ENCODE measurements at regions not wholly inside any gene's neighbourhood (a gene's known extent, or its start where the extent isn't known, plus 50 kb on each side); places are given as distances from the start of the nearest gene placed in this dataset.
A peak's percentile ranks its signal among the peaks of the same experiment; 100 is the strongest.

- no peak overlapping the region for H3K4me3 ChIP-seq (ENCODE audit: low read depth, low read length)
- DNase-seq (ENCODE audit: low read depth): no peak
- no peak for TF ChIP-seq MYC (IDR thresholded peaks at IDR 0.05; ENCODE audit: low read depth, low read length)
- TF ChIP-seq MAX (IDR thresholded peaks at IDR 0.05; ENCODE audit: low read depth, low read length): no peak
- no peak for TF ChIP-seq POLR2A (IDR thresholded peaks at IDR 0.05; ENCODE audit: extremely low read depth, insufficient read length)
- no peak for TF ChIP-seq CTCF (IDR thresholded peaks at IDR 0.05; ENCODE audit: low read depth, low read length)
These were observed 78.0 kb upstream of the EGR2 start for GRCh38 chr10:62894156-62894555.

GRCh38 chr10:62893036-62893435 lies 76.9 kb upstream of the EGR2 start:
- no peak for TF ChIP-seq CTCF (IDR thresholded peaks at IDR 0.05; ENCODE audit: low read depth, low read length)
- TF ChIP-seq MYC (IDR thresholded peaks at IDR 0.05; ENCODE audit: low read depth, low read length): peak; percentile 52; the same call in 1 of the 2 replicates
- TF ChIP-seq MAX (IDR thresholded peaks at IDR 0.05; ENCODE audit: low read depth, low read length): peak; percentile 38; the same call in 1 of the 2 replicates
- no peak for TF ChIP-seq POLR2A (IDR thresholded peaks at IDR 0.05; ENCODE audit: extremely low read depth, insufficient read length)
- no peak overlapping the region for H3K4me3 ChIP-seq (ENCODE audit: low read depth, low read length)
- DNase-seq (ENCODE audit: low read depth): peak; percentile 75

- DNase-seq (ENCODE audit: low read depth): no peak
- no peak overlapping the region for H3K4me3 ChIP-seq (ENCODE audit: low read depth, low read length)
- TF ChIP-seq MYC (IDR thresholded peaks at IDR 0.05; ENCODE audit: low read depth, low read length) (no peak), MAX (IDR thresholded peaks at IDR 0.05; ENCODE audit: low read depth, low read length) (no peak), POLR2A (IDR thresholded peaks at IDR 0.05; ENCODE audit: extremely low read depth, insufficient read length) (no peak), CTCF (IDR thresholded peaks at IDR 0.05; ENCODE audit: low read depth, low read length) (no peak)
These were observed 74.2 kb upstream of the EGR2 start for GRCh38 chr10:62890395-62890794.

- TF ChIP-seq MAX (IDR thresholded peaks at IDR 0.05; ENCODE audit: low read depth, low read length) (no peak), CTCF (IDR thresholded peaks at IDR 0.05; ENCODE audit: low read depth, low read length) (no peak), MYC (IDR thresholded peaks at IDR 0.05; ENCODE audit: low read depth, low read length) (no peak), POLR2A (IDR thresholded peaks at IDR 0.05; ENCODE audit: extremely low read depth, insufficient read length) (no peak)
- DNase-seq (ENCODE audit: low read depth): no peak
These were observed 71.5 kb upstream of the EGR2 start for GRCh38 chr10:62887642-62888041.

GRCh38 chr10:62885684-62886461 lies 69.7 kb upstream of the EGR2 start:
- no peak for TF ChIP-seq MAX (IDR thresholded peaks at IDR 0.05; ENCODE audit: low read depth, low read length)
- no peak for TF ChIP-seq MYC (IDR thresholded peaks at IDR 0.05; ENCODE audit: low read depth, low read length)
- no peak for TF ChIP-seq CTCF (IDR thresholded peaks at IDR 0.05; ENCODE audit: low read depth, low read length)
- no peak for TF ChIP-seq POLR2A (IDR thresholded peaks at IDR 0.05; ENCODE audit: extremely low read depth, insufficient read length)
- DNase-seq (ENCODE audit: low read depth): peak; percentile 87
- H3K4me3 ChIP-seq (ENCODE audit: low read depth, low read length): no peak overlapping the region

More at GRCh38 chr10:62887642-62888041, 71.5 kb upstream of the EGR2 start:
- H3K4me3 ChIP-seq (ENCODE audit: low read depth, low read length): no peak overlapping the region

Data from NB4 (cell line).